IPS-11a (cell line): ENCODE measurements at regions not wholly inside any gene's neighbourhood (a gene's known extent, or its start where the extent isn't known, plus 50 kb on each side); places are given as distances from the start of the nearest gene placed in this dataset.

ENCODE experiments used
- H3K4me3 ChIP-seq: one replicate; pipeline ENCODE4 v1.5.1; 2013; ENCODE audit warnings: low read depth, low read length, control low read depth

DNA sequence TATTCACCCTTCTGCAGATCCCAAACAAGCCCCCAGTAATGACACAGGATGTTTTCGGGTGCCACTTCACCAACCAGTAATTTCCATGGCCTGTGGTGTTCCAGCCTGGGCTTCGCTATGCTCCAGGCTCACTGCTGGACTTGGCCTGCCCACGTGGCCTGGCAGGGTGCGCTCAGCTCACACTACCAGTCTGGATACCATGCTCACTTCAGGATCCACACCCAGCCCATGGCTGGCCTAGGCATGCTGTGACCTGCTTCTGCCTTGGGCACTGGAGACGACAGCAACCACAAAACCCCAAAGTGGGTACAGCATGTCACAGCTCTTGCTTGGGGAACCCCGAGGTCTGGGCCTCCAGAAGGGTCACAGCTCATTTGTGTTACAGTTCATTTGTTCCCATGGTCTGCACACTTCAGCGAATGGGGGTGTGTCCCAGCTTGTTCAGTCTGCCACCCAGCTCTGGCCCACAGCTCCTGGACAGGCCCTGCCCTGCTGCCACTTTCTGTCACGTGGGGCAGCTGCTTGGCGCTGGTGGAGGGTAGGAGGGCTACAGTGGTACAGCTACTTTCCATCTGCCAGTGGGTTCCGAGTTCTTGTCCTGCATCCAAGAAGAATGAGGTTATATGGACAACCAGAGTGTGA, 650.8 kb downstream of the MCTP2 start:
- H3K4me3 ChIP-seq = no peak overlapping the region

DNA sequence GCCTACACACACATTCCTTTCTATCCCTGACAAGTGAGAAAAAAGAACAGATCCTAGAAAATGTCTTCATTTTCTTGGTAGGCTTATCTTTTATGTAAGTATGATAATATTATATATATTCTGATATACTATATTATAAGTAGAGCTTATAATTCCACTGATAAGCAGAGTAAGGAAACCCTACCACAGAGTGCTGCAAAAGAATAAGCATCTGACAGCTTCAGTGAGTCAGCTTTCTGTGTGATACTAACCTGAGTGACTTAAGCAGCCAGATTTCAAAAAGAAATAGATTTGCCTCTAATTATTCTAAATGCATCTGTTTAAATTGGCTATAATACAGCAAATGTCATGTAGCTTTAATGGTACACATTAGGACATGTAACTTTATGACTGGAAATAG, 656.0 kb downstream of the MCTP2 start:
- H3K4me3 ChIP-seq = no peak overlapping the region

DNA sequence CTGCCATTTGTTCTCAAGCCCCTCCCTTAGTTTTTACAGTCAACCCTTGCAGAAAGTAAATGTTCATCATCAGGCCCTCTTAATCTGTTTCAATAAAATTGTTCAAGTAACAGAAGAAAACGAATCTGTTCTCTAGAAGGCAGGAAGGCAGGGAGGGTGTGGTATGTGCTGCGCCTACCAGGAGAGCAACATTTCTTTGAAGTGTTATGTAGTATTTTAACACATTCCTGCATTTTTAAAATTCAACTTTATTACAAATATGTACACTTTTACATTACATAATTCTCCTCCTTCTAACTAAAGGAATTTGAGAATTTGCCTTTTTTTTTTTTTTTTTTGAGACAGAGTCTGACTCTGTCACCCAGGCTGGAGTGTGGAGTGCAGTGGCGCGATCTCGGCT, 657.8 kb downstream of the MCTP2 start:
- no peak overlapping the region for H3K4me3 ChIP-seq

DNA sequence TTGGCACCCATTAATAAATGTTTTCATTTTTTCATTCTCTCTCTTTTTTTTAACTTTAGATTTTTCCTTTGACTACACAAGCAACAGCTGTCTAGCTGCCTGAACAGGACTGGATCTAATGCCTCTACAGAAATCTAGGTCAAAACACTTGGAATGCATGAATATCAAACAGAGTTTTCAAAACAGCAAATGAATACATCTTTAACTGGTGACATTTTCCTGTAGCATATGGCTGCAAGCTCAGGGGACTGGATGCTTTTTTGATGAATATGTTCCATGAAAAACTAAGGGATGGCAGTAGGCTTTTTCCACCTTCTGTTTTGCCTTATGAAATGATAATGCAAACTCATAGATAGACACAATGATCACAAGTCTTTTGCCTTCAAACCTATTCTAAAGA, 661.7 kb downstream of the MCTP2 start:
- no peak overlapping the region for H3K4me3 ChIP-seq

DNA sequence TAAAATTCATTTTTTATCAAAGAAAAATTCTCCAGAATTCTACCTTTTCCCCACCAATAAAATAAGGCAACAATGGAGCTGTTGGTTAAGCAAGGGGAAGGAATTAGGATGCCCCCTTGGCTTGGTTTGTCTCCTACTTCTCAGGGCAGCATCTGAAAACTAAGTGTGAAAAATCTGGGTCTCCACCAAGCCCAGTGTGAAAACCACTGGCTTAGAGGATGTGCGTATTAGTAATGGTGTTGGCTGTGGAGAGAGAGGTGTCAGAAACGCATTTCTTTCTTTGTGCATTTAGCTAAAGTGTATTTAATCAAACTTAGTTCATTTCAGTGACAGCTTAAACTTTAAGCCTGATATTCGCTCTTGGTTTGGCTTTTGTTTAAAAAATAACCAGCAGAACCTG, 662.7 kb downstream of the MCTP2 start:
- no peak overlapping the region for H3K4me3 ChIP-seq

DNA sequence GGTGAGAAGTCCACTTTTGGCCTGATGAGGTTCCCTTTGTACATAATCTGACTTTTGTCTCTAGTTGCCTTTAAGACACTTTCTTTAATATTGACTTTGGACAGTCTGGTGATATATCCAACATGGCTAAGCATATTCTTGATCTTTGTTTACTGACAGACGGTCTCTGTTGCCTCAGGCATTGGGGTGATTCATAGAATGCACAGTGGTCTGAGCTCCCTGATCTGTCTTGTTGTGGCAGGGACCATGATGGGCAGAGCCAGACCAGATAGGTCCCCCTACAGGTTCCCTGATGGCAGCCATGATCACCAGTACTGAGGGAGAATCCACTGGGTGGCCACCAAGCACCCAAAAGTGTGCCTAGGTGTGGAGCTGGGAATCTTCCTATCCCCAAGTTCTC, 678.1 kb downstream of the MCTP2 start:
- H3K4me3 ChIP-seq = no peak overlapping the region

DNA sequence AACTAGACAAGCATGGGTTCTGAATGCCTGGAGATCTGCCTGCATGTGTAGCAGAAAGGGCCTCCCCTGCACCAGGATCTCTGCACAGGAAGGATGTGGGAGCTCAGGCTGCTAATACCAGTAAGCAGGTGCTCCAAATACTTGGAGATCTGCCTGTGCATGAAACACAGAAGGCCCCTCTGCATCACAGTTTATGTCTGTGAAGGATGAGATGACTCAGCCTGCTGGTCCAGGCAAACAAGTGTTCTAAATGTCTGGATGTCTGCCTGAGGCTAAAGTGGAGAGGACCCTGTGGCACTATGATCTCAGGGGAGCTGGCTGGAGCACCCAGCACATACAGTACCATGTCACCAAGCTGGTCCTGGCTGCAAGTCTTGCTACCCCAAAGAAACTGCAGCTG, 678.8 kb downstream of the MCTP2 start:
- H3K4me3 ChIP-seq = no peak overlapping the region

DNA sequence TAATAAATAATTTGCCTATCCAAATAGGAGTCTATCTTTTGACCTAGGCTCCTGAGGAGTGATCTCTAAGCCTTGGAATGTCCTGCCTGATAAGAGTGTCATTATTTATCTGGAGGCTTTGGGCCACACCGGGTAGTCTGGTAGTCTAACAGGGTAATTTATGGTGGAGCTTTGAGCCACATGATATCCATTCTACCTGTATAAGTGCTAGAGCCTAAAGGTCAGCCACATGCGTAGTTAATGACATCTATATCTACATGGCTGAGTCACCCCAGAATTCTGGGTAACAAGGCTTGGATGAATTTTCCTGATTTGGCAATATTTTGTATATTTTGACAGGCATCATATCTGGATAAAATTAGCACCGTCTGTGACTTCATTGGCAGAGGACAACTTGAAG, 681.4 kb downstream of the MCTP2 start:
- H3K4me3 ChIP-seq = no peak overlapping the region

DNA sequence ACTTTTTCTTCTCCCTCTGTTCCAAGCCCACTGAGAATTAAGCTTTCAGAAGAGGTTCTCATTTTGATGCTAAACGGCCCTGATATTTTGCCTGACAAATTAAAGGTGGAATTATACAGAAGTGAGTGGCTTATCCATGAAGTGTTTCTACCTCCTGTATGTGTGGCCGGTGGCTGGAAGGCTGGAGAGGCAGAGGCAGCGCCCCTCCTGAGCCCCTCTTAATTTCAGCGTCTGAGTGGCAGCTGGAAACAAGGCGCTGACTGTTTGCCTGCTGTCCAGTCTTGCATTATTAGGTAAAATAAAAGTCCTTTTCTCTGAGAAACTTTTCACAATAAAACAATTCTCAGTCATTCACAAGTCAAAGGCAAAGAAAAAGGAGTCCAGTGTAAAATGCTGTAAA, 685.7 kb downstream of the MCTP2 start:
- H3K4me3 ChIP-seq = no peak overlapping the region

DNA sequence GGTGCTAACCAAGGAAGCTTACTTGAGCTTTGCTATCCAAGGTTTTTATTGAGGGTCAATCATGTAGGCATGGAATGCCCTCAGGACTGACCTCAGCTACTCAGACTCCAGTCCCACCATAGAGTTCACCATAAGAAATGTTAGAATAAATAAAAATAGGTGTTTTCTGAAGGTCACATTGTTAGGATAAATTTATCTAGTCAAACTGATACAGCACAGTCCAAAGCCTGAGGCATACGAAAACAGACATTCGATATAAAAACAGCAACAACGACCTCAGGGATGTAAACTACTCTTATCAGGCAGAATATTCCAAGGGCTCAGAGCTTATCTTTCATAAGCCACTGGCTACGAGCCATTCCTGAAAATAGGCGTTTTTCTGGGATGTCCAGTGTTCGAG, 690.6 kb downstream of the MCTP2 start:
- H3K4me3 ChIP-seq = no peak overlapping the region

DNA sequence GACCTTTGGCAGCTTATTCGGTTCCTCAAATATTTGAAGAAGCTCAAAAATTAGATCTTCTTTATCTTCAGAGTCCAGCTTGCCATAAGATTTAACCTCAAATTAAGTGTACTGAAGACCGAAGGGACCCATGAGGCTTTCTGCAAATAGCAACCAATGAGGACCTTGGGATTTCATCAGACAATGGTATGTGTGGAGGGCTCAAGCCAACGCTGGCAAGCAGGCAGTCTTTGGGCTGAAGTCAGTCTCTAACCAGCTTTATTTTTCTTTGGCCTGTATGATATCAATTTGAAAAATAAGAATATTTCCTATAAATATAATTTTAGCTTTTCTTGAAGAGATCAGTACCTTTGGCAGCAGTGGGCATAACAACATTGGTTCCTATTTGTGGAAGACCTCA, 692.7 kb downstream of the MCTP2 start:
- H3K4me3 ChIP-seq = no peak overlapping the region

DNA sequence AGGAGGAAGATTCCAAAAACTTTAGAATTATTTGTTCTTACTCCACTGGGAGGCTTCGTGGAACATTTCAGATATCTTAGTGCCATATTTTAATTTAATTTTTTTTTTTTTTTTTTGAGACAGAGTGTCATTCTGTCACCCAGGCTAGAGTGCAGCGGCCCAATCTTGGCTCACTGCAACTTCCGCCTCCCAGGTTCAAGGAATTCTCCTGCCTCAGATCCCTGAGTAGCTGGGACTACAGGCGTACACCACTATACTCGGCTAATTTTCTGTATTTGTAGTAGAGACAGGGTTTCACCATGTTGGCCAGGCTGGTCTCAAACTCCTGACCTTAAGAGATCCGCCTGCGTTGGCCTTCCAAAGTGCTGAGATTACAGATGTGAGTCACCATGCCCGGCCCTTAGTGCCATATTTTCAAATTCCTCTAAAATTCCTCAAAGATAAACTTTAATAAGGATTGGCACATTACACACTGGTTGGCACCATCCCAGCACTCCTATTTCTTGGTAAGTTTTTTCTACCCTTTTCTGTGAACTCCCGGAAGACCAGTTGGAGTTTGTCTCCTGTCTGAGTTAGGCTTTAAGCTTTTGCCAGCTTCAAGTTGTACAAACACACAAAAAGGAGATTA, 693.7 kb downstream of the MCTP2 start:
- no peak overlapping the region for H3K4me3 ChIP-seq

DNA sequence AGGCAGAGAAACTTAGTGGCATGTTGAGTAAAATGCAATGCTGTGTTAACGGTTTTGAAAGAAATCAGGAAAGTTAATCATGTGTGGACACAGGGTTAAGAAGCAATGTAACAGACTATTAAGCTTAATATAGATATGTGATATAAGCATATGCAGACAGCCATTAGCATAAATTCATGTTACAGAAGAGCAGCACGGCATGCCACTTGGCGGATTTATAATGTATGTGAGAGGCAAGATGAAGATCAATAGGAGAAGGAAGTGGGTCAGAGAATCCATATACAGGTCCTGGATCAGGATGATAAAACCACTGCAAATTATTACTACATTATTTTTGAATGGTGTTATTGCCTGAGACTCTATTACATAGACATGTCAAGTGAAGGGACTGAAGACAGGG, 694.3 kb downstream of the MCTP2 start:
- H3K4me3 ChIP-seq = no peak overlapping the region

DNA sequence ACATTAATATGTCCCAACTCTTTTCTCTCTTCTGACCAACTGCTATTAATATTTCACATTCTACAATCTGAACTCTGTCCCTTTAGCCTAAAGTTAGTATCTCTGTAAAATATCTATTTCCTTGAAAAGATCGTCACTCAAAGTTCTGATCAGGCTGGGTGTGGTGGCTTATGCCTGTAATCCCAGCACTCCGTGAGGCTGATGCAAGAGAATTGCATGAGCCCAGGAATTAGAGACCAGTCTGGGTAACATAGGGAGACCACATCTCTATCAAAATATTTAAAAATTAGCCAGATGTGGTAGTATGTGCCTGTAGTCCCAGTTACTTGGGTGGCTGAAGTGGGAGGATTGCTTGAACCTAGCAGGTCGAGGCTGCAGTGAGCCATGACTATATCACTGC, 695.6 kb downstream of the MCTP2 start:
- H3K4me3 ChIP-seq = no peak overlapping the region

DNA sequence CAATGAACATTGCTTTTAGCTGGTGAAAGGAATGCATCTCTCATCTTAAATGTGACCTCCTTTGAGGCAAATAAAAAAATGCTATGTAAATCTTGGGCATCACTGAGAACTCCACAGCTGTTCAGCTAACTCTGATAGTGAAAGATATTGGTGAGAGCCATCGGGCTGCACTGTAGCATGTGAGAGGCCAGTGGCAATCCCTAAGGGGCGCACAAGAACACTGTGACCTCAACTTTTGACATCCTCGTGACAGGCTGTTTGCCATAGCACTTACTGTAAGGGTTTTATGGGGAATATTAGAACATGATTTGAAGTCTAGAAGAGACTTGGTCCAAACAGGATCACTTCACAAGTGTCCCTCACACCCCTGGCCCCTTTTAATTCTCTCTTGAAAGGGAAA, 697.9 kb downstream of the MCTP2 start:
- H3K4me3 ChIP-seq = no peak overlapping the region

DNA sequence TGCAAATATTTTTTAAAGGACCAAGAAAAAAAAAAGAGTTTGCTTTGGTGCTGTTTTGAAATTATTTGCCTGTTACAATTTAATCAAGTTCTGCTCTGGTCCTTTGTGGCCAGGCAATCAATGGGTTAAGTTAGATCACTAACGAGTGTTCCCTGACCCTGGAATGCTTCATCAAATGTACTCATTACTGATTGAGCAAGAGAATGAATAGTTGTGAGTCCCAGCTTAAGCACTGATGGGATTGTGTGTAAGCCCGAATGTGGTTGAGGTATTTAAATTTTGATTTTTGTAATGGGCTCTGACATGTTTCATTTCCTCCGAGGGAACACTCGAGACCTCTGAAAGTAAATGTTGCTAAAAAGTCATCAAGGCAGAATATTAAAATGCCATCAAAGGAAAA, 699.1 kb downstream of the MCTP2 start:
- no peak overlapping the region for H3K4me3 ChIP-seq

DNA sequence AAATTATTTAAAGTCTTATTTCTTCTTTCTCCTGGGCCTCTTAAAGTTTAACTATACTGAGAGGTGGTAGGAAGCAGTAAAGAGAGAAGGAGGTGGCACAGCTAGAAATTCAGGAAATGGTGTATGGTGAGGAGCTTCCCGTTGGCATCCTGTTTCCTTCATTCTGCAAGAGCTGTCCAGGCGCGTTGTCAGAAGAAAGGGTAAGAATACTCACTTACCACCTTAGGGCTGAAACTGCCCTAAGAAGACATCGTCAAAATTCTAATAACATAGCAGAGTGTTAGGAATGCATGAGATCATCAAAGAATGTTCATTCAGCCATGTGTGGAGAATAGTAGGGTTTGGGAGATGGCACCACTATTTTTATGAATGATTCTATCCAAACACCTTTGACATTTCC, 699.6 kb downstream of the MCTP2 start:
- no peak overlapping the region for H3K4me3 ChIP-seq

DNA sequence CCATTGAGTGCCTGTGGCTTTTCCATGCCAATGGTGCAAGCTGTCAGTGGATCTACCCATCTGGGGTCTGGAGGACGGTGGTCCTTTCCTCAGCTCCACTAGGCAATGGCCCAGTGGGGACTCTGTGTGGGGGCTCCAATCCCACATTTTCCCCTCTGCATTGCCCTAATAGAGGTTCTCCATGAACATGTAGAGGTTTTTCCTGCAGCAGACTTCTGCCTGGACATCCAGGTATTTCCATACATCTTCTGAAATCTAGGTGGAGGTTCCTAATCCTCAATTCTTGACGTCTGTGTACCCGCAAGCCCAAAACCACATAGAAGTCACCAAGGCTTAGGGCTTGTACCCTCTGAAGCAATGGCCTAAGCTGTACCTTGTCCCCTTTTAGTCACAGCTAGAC, 703.1 kb downstream of the MCTP2 start:
- H3K4me3 ChIP-seq = no peak overlapping the region

DNA sequence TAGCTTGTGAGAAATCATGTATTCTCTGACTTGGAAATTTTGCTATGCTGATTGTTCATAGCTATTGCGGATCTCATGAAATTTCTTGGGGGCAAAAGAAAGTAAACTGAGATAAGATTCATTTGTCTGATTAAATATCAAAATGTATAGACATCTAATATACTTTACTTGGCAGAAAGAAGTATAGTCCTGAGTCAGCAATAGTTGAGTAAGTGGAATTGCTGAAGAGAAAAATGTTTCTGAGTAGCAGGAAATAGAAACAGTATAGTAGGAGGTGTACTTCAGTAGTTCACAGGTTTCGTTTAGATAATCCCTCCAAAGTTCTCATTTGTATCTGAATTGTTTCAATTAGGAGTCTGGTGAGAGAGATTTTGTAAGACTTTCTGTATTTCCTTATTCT, 705.9 kb downstream of the MCTP2 start:
- no peak overlapping the region for H3K4me3 ChIP-seq

DNA sequence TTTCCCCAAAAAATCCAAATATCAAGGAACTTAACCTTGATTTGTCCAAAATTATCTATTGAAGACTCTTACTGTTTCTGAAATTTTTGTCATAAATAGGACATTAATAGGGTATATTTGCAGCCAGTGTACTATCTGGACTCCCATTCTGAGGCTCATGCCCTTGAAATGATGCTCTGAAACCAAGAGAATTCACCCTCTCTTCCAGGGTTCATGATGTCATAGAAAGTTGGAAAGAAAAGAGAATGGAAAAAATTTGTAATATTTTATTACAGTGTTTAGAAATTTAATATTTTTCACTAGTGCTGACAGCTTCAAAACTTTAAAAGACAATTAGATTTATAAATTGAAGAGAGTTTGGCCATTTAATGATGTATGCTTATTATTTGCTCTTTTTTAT, 712.5 kb downstream of the MCTP2 start:
- H3K4me3 ChIP-seq = no peak overlapping the region

DNA sequence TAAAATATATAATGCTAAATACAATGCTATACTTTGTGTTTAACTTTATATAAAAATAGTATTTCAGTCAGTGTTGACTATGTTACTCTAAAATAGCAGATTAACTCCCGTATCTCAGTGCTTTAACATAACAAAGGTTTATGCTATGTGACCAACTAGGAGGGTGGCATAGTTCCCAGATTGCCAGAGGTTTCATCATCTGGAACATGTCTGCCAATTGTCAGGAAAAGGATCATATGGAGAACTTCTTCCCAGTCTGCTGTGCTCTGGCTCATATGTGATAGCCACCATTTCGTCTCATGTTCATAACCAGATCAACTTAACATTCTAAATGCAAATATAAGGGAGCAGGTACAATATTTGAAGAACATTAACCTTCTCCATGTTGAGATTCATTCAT, 720.2 kb downstream of the MCTP2 start:
- H3K4me3 ChIP-seq = no peak overlapping the region

DNA sequence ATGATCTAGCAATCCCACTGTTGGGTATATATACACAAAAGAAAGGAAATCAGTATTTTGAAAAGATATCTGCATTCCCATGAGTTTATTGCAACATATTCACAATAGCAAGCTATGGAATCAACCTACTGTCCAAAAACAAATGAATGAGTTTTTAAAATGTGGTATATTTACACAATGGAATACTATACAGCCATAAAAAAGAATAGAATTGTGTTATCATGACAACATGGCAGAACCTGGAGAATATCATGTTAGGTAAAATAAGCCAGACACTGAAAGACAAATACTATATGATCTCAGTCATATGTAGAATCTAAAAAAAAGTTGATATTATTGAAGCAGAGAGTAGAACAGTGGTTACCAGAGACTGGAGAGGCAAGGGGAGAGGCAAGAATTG, 732.6 kb downstream of the MCTP2 start:
- no peak overlapping the region for H3K4me3 ChIP-seq

DNA sequence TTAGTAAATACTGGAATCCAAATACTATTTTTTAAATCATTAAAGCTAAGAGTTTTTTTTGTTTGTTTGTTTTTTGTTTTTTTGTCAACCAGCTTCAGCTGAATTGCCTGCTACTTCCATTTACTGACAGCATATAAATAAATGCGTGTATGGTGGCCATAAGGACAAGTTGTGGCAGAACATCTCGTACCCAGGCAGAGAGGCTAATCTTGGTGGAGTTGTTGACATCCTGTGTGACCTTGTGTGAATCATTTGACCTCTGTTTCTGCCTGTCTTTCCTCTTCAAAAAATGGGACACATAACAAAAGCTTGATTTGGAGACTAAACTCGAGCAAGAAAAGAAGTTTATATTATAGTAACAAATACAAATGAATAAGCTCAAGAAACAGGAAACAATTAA, 734.2 kb downstream of the MCTP2 start:
- H3K4me3 ChIP-seq = no peak overlapping the region
